NCI-H2029 treated with DMSO at 0.1 percent for 48 hours (cell line): ENCODE measurements at regions not wholly inside any gene's neighbourhood (a gene's known extent, or its start where the extent isn't known, plus 50 kb on each side); places are given as distances from the start of the nearest gene placed in this dataset.

Experiments
- DNase-seq: peaks from one replicate; lab custom pipeline; 2025; lab: John Stamatoyannopoulos, UW

DNA sequence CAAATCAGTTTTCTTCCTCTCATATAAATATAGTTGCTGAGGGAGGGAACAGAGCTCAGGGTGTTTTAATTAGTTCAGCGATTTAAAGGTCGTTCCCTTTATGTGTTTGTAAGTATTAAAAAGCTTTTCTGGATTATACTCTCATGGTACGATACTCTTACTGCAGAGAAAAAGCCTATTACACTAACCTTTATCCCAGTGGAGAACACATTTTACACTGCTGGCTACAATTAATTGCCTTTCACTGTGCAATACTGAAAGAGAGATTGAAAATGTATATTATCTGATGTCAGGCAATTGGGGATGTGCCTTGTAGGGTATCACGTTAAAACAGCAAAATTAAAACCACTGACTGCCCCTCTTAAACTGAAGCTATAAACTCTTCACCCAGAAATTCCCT, 526.9 kb upstream of the SGCG start:
- no peak for DNase-seq

GRCh38 chr13:22655106-22655852, 525.5 kb upstream of the SGCG start:
- DNase-seq, result no peak

- no peak for DNase-seq
Measured at GRCh38 chr13:22662771-22663170, 518.0 kb upstream of the SGCG start.

- peak; percentile 43 for DNase-seq
Measured at GRCh38 chr13:22665506-22665905, 515.3 kb upstream of the SGCG start.

DNA sequence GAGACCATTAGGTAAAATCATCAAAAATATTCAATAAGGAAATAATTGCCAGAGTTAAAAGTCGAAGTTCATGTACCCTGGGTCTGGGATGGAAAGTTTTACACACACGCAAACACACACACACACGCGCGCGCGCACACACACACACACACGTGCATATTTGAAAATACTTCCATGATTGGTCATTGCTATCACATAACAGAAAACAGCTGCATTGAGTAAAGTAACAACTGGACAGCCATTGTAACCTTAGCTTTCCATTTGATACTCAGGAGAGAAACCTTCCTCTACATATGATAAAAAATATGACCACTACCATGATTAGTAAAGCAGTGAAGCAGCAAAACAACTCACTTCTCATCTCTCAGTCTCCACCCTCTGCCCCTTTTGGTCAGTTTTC, 490.0 kb upstream of the SGCG start:
- DNase-seq, result no peak

GRCh38 chr13:22693691-22694090, 487.1 kb upstream of the SGCG start:
- no peak for DNase-seq

- no peak for DNase-seq
Measured at GRCh38 chr13:22696433-22696832, 484.3 kb upstream of the SGCG start.

- DNase-seq, result no peak
Measured at GRCh38 chr13:22698467-22698866, 482.3 kb upstream of the SGCG start.

DNA sequence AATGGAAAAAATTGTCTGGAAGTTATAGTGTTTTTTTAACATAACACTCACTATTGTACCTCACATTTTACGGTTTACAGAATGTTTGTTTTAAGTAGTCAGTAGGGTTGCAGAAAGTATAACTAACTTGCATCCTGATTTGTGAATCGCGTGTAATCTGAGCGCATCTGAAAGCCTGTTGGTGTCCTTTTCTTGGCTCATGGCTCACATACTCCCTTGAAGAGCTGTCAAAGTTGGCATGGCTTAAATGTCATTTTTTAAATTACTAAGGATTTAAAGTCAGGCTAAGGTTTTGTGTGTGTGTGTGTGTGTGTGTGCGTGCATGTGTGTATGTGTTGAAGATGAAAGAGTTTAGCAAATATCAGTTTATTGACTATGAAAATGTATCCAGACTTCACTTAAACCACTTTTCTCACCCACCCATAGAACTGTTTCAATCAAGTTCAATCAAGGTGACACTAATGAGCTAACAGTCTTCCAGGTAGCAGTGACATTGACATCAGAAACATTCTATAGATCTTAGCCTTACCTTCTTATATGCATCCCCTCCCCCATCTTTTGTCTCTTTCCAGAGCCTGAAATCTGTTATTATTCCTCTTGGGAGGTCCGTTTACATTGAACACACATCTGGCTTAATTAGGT, 480.4 kb upstream of the SGCG start:
- DNase-seq, result no peak

- no peak for DNase-seq
Measured at GRCh38 chr13:22703601-22704209, 477.1 kb upstream of the SGCG start.

GRCh38 chr13:22707946-22708345, 472.8 kb upstream of the SGCG start:
- DNase-seq, result no peak

DNA sequence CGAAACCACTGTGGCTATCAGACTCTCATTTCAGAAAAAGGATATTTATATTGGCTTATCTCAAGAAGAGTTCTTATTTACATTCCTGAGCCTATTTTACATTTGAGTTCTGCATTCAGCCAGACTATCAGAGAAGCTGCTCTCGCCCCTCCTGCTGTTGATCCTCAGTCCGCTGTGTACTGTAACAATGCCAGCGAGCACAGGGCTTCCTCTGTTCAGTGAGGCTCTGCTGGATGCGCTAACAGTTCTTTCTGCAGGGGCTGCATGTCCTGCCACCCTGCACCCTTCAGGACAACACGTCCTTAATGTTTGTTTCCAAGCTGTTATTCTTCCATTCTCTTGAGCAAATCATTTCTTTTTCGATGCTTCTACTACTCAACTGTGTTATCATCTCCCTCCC, 463.7 kb upstream of the SGCG start:
- DNase-seq, result no peak

DNA sequence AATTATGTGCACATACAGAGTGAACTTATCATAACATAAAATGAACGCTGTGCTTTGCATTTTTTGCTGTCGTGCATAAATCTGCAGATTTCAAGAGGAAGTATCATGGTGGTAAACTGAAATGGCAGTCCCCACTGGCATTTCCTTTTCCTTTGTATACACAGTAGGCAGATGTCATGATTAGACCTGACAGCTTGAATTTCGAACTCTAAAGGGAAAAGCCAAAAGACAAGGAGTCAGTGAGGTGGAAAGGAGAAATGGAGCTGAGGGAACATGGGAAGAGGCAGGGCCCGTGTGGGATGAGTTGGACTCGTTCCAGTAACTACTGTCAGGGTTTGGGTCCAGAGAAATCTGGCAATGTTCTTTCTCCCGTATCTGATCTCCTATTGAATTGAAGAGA, 454.1 kb upstream of the SGCG start:
- DNase-seq, result no peak

DNA sequence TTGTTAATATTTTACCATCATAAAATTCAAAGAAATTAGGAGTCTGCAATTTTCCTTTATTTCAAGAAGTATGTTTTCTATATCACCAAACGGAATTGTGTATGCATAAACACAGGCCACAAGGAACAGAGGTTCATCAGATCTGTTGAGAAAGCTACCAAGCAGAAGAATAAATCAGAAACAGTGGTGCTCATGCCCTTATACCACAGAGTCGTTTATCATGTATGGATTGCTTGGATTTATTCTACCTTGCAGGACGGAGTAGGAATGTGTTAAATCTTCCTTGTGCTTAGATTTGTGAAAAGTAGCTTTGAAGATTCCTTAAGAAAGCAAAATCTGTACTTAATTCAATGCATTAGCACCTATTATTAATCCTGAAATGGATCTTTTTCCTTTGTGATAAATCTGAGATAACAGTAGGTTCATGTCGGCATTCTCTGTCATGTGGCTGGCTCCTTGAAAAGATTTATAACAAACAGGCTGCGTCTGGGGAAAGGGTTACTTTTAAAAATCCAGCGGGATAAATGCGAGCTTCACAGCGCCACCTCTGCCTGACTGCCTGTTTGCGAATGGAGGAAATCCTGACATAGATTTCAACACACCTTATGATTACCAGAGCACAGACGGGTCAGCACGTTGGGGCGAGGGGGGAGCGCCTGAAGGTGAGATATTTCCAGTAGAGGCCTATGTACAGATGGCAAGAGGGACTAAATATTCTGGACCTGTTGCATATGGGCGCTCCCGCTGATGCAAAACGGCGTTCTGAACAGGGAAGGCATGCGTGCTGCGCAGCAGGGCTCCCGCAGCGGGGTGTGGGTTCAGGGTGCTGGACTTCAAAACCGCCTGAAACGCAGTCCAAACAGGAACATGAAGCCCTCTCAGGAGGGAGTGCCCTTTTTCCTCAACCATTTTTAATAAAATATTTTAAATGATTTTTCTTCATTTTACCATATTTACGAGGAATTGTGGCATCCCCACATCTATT, 445.5 kb upstream of the SGCG start:
- DNase-seq, result no peak

DNA sequence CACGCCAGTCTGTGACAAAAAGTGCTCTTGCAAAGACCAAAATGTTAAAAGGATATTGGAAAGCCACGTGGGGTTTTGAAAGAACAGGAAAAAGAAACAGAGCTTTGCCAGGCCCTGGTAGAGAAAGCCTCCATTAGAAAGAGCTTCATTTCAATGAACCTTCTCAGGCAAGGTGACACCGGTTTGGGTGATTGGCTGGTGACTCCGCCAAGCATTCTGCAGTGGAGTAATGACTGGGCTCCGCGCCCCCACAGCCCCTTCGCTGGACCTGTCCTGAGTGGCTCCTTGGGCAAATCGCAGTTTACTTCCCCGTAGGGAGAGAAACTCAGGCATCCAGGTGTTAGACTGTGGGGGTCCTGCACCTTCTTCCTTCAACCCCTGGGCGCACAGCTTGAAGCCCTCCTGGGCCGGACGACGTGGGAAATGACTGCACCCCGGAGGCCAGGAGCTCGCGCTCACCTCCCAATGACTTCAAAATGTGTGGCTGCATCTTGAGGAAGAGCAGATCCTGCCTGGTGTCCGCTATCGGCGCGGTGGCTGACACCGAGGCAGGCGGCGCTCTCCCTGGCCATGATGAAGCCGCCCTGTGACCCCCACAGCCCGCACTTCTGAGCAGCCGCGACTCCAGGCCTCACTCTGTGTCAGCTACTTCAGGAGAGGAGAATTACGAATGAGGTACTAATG, 444.6 kb upstream of the SGCG start:
- DNase-seq, result no peak

DNA sequence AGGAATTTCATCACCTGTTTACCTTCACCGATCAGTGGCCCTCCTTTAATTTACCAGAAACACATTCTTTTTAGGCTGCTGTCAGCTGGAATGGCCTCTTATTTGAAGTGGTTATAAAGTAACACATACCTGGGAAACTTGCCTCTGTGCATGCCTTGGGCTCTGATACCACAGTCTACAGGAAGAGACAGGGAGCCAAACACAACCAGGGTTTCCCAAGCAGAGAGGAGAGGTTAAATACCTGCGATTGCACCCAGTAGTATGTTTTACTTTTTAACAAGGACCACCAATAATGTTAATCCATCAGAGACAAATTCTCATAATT, 444.0 kb upstream of the SGCG start:
- no peak for DNase-seq

GRCh38 chr13:22738357-22738756, 442.4 kb upstream of the SGCG start:
- DNase-seq, result no peak

DNA sequence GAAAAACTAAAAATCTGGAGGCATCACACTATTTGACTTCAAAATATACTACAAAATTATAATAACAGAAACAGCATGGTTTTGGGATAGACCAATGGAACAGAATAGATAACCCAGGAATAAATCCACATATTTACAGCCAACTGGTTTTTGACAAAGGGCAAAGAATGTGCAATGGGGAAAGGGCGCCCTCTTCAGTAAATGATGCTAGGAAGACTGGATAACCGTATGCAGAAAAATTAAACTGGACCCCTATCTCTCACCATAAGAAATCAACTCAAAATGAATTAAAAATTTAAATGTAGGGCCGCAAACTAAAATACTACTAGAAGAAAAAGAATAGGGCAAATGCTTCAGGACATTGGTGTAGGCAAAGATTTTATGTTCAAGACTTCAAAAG, 440.5 kb upstream of the SGCG start:
- no peak for DNase-seq

- no peak for DNase-seq
Measured at GRCh38 chr13:22744688-22745452, 435.9 kb upstream of the SGCG start.

DNA sequence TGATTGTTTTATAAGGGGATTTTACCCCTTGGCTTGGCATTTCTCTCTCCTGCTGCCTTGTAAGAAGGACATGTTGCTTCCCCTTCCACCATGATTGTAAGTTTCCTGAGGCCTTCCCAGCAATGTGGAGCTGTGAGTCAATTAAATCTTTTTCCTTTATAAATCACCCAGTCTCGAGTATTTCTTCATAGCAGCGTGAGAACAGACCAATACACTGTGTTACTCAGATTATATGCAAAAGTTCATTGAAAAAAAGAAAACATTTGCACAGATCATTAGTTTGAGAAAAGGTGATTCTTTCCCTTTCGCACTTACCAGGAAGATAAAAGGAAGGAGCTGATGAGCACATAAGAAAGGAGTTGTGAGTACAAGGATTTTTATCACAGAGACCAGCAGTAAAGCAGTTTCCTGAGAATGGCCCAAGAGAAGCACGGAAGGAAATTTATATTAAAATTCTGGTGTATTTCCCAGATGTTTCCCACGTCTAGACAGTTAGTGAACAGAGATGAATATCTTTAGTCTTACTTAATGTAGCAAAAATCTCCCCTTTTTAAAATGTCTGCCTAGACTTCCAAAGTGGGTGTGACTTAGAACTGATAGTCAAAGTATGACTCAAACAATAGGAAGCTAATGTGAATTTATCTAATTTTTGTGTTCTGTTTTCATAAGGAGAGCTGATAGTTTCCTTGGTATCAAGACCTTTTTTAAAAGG, 431.8 kb upstream of the SGCG start:
- DNase-seq, result no peak
